ENCODE measurements at regions not wholly inside any gene's neighbourhood (a gene's known extent, or its start where the extent isn't known, plus 50 kb on each side); places are given as distances from the start of the nearest gene placed in this dataset.

DNA sequence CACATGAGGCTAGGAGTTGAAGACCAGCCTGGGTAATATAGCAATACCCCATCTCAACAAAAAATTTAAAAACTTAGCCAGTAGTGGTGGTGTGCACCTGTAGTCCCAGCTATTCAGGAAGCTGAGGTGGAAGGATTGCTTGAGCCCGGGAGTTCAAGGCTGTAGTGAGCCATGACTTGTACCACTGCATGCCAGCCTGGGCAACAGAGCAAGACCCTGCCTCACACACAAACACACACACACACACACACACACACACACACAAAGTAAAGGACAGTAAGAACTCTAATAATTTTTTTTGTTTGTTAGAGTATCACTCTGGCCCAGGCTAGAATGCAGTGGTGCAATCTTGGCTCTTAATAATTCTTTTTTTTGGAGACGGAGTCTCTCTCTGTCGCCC is 138.0 kb upstream of the SOD1 start:
- DNase-seq (ENCODE audit: low read depth in 1 of 2, low spot score in 1 of 2): no peak
- TF ChIP-seq GABPA (IDR thresholded peaks at IDR 0.05; ENCODE audit: low read depth) (no peak), SPI1 (IDR thresholded peaks at IDR 0.05; ENCODE audit: borderline replicate concordance, low read depth) (no peak), POLR2AphosphoS5 (IDR thresholded peaks at IDR 0.05; ENCODE audit: low read depth) (no peak)
- TF ChIP-seq, protein P1, sequence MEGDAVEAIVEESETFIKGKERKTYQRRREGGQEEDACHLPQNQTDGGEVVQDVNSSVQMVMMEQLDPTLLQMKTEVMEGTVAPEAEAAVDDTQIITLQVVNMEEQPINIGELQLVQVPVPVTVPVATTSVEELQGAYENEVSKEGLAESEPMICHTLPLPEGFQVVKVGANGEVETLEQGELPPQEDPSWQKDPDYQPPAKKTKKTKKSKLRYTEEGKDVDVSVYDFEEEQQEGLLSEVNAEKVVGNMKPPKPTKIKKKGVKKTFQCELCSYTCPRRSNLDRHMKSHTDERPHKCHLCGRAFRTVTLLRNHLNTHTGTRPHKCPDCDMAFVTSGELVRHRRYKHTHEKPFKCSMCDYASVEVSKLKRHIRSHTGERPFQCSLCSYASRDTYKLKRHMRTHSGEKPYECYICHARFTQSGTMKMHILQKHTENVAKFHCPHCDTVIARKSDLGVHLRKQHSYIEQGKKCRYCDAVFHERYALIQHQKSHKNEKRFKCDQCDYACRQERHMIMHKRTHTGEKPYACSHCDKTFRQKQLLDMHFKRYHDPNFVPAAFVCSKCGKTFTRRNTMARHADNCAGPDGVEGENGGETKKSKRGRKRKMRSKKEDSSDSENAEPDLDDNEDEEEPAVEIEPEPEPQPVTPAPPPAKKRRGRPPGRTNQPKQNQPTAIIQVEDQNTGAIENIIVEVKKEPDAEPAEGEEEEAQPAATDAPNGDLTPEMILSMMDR (IDR thresholded peaks at IDR 0.05; ENCODE audit: insufficient read depth, low read length): no peak
- TF ChIP-seq, protein P2, sequence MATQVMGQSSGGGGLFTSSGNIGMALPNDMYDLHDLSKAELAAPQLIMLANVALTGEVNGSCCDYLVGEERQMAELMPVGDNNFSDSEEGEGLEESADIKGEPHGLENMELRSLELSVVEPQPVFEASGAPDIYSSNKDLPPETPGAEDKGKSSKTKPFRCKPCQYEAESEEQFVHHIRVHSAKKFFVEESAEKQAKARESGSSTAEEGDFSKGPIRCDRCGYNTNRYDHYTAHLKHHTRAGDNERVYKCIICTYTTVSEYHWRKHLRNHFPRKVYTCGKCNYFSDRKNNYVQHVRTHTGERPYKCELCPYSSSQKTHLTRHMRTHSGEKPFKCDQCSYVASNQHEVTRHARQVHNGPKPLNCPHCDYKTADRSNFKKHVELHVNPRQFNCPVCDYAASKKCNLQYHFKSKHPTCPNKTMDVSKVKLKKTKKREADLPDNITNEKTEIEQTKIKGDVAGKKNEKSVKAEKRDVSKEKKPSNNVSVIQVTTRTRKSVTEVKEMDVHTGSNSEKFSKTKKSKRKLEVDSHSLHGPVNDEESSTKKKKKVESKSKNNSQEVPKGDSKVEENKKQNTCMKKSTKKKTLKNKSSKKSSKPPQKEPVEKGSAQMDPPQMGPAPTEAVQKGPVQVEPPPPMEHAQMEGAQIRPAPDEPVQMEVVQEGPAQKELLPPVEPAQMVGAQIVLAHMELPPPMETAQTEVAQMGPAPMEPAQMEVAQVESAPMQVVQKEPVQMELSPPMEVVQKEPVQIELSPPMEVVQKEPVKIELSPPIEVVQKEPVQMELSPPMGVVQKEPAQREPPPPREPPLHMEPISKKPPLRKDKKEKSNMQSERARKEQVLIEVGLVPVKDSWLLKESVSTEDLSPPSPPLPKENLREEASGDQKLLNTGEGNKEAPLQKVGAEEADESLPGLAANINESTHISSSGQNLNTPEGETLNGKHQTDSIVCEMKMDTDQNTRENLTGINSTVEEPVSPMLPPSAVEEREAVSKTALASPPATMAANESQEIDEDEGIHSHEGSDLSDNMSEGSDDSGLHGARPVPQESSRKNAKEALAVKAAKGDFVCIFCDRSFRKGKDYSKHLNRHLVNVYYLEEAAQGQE (IDR thresholded peaks at IDR 0.05; ENCODE audit: insufficient replicate concordance, low read depth): no peak
- Histone ChIP-seq H3K27ac (replicated peaks) (no peak overlapping the region), H3K4me3 (replicated peaks; ENCODE audit: insufficient read depth, low read length) (no peak overlapping the region), H3K27me3 (ENCODE audit: insufficient read depth, poor library complexity, severe bottlenecking) (no peaks in the 10 kb centered on the region)

DNA sequence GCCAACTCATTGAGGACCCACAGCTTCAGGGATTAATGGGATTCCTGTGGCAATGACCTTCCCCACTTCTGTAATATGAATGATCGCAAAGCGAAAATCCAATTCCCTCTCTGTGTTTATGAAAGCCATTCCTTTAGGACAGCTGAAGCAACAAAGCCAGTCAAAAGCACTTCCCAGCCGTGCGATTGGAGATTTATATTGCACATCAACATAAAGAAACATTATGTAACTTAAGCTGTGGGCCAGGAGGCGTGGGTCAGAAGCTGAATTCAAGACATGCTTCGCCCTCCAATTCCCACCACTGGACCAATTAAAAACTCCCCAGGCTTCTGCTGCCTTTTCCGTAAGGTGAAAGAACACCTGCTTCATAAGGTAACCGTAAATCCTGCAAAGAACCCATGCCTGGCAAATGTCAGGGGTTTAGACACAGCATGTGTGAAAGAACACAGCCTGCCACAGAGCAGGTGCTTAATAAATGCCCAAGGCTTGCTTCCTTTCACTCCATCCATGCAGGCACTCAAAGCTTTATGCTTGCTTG is 138.9 kb upstream of the SOD1 start:
- no peak for DNase-seq (ENCODE audit: low read depth in 1 of 2, low spot score in 1 of 2)
- H3K27ac ChIP-seq (replicated peaks): no peak overlapping the region
- TF ChIP-seq SPI1 (IDR thresholded peaks at IDR 0.05; ENCODE audit: borderline replicate concordance, low read depth) (no peak), GABPA (IDR thresholded peaks at IDR 0.05; ENCODE audit: low read depth) (no peak), POLR2AphosphoS5 (IDR thresholded peaks at IDR 0.05; ENCODE audit: low read depth) (no peak)
- TF ChIP-seq, protein P2 (IDR thresholded peaks at IDR 0.05; ENCODE audit: insufficient replicate concordance, low read depth): no peak
- no peaks in the 10 kb centered on the region for H3K27me3 ChIP-seq (ENCODE audit: insufficient read depth, poor library complexity, severe bottlenecking)
- no peak overlapping the region for H3K4me3 ChIP-seq (replicated peaks; ENCODE audit: insufficient read depth, low read length)

DNA sequence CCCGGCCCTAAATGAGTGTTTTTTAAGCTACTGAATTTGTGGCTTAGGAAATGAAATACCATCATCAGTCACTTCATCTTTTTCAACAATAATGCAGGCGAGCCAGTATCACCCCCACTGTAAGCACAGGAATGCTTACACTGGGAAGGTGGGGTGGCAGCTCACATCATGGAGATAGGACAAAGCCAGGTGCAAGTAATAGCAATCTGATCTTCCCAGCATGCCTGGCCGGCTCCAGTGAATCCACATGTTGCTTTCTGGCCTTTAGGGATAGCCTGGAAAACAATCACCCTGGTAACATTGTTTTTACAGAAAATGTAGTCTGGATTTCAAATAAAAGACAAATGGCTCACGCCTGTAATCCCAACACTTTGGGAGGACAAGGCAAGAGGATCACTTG is 140.9 kb upstream of the SOD1 start:
- DNase-seq (ENCODE audit: low read depth in 1 of 2, low spot score in 1 of 2): no peak
- H3K27me3 ChIP-seq (ENCODE audit: insufficient read depth, poor library complexity, severe bottlenecking): no peaks in the 10 kb centered on the region
- no peak overlapping the region for H3K27ac ChIP-seq (replicated peaks)
- no peak for TF ChIP-seq GABPA (IDR thresholded peaks at IDR 0.05; ENCODE audit: low read depth)
- TF ChIP-seq, protein P1 (IDR thresholded peaks at IDR 0.05; ENCODE audit: insufficient read depth, low read length): no peak
- TF ChIP-seq POLR2AphosphoS5 (IDR thresholded peaks at IDR 0.05; ENCODE audit: low read depth): no peak
- no peak for TF ChIP-seq SPI1 (IDR thresholded peaks at IDR 0.05; ENCODE audit: borderline replicate concordance, low read depth)
- TF ChIP-seq, protein P2 (IDR thresholded peaks at IDR 0.05; ENCODE audit: insufficient replicate concordance, low read depth): no peak
- H3K4me3 ChIP-seq (replicated peaks; ENCODE audit: insufficient read depth, low read length): no peak overlapping the region

Data from HL-60 (cell line).